Endothelial cell of umbilical vein (primary cell): ENCODE measurements at regions not wholly inside any gene's neighbourhood (a gene's known extent, or its start where the extent isn't known, plus 50 kb on each side); places are given as distances from the start of the nearest gene placed in this dataset.

Experiments used
- BruUV-seq: library from RNA; stranded (reverse); fragments of 400-500 nt; replicated peaks from 2 replicates; lab custom pipeline; 2021; lab: Mats Ljungman, UMichigan
- CTCF ChIA-PET: fragments of 300-600, 350-600 bp; sonication (Branson Sonifier 250); formaldehyde crosslinking; loops from one replicate; lab custom pipeline; 2021; ENCODE audit warnings: antibody characterized with exemption, inconsistent platforms; lab: Charles Lee
- POLR2A ChIA-PET: fragments of 300-600, 350-600 bp; sonication (Branson Sonifier 250); formaldehyde crosslinking; loops from one replicate; lab custom pipeline; 2021; ENCODE audit warnings: antibody characterized with exemption, inconsistent platforms; lab: Charles Lee
- DNase-seq: peaks from one replicate; pipeline ENCODE4 v3.0.0-alpha.2; 2011; ENCODE audit warnings: low read depth, low spot score
- FAIRE-seq: peaks from 2 replicates; lab custom pipeline; 2011; peaks lifted over from hg19 to GRCh38; lab: Jason Lieb, UNC
- H2AFZ ChIP-seq: 2 replicates; pipeline ENCODE4 v1.6.0; 2012; ENCODE audit warnings: low read depth, low read length, control low read depth, inconsistent platforms
- H3K27ac ChIP-seq: 2 replicates; pipeline ENCODE4 v1.5.1; 2011; ENCODE audit warnings: low read depth, mild to moderate bottlenecking, control low read depth, low read length, moderate library complexity; ENCODE audit not compliant: insufficient read depth
- H3K27me3 ChIP-seq, 2 experiments: 2 replicates each; pipeline versions ENCODE4 v1.6.0 to v1.6.1; 2011; ENCODE audit warnings: low read length in 2 of 2, mixed read lengths in 1 of 2; ENCODE audit not compliant: control insufficient read depth in 2 of 2, insufficient read depth in 2 of 2
- H3K36me3 ChIP-seq, 2 experiments: 2 replicates in 1 of 2; 3 replicates in 1 of 2; pipeline ENCODE4 v1.5.1; 2011; ENCODE audit warnings: low read length in 2 of 2, mild to moderate bottlenecking in 1 of 2, moderate library complexity in 1 of 2; ENCODE audit not compliant: control insufficient read depth in 2 of 2, insufficient read depth in 2 of 2; ENCODE audit errors: extremely low read depth in 1 of 2
- H3K4me1 ChIP-seq: 3 replicates; pipeline ENCODE4 v1.5.1; 2011; ENCODE audit warnings: mild to moderate bottlenecking, low read length; ENCODE audit not compliant: control insufficient read depth, insufficient read depth; ENCODE audit errors: extremely low read depth
- H3K4me2 ChIP-seq: 2 replicates; pipeline ENCODE4 v1.6.1; 2011; ENCODE audit warnings: low read length, control low read depth, mixed read lengths; ENCODE audit not compliant: insufficient read depth
- H3K4me3 ChIP-seq, 3 experiments: fragments of 200-600 bp in 1 of 3; sonication (generic), shearing (Covaris generic) in 1 of 3; replicated peaks in 1 of 3; 2 replicates each; pipeline ENCODE4 v1.5.1; 2011 to 2016; ENCODE audit warnings: control low read depth in 3 of 3, low read length in 3 of 3, mild to moderate bottlenecking in 2 of 3, inconsistent platforms in 1 of 3, low read depth in 1 of 3, moderate library complexity in 1 of 3; ENCODE audit not compliant: insufficient read depth in 1 of 3
- H3K79me2 ChIP-seq: 2 replicates; pipeline ENCODE4 v1.6.0; 2012; ENCODE audit warnings: low read length, inconsistent platforms; ENCODE audit not compliant: control insufficient read depth, insufficient read depth
- H3K9ac ChIP-seq: replicated peaks from 2 replicates; pipeline ENCODE3; 2011; ENCODE audit warnings: low read length, control low read depth; ENCODE audit not compliant: insufficient read depth; ENCODE audit errors: extremely low read depth
- H3K9me1 ChIP-seq: replicated peaks from 3 replicates; pipeline ENCODE4 v1.6.0; 2011; ENCODE audit warnings: mild to moderate bottlenecking, low read length; ENCODE audit not compliant: control insufficient read depth, insufficient read depth; ENCODE audit errors: extremely low read depth
- H3K9me3 ChIP-seq: replicated peaks from 2 replicates; pipeline ENCODE4 v1.5.1; 2012; ENCODE audit warnings: low read length, inconsistent platforms; ENCODE audit not compliant: control insufficient read depth, insufficient read depth
- H4K20me1 ChIP-seq: replicated peaks from 2 replicates; pipeline ENCODE3; 2011; ENCODE audit warnings: mild to moderate bottlenecking, low read length; ENCODE audit not compliant: control insufficient read depth, insufficient read depth; ENCODE audit errors: extremely low read depth
- EZH2 ChIP-seq: IDR thresholded peaks from 2 replicates; pipeline ENCODE4 v1.6.1; 2012; ENCODE audit warnings: borderline replicate concordance, low read depth, mild to moderate bottlenecking, moderate library complexity, low read length, inconsistent platforms; ENCODE audit not compliant: severe bottlenecking
- FOS ChIP-seq: IDR thresholded peaks from 2 replicates; pipeline ENCODE4 v1.6.1; 2011; ENCODE audit warnings: mild to moderate bottlenecking, low read length, moderate library complexity, borderline replicate concordance; ENCODE audit not compliant: insufficient read depth
- GATA2 ChIP-seq: IDR thresholded peaks from 2 replicates; pipeline ENCODE4 v1.7.0; 2011; ENCODE audit warnings: low read depth, mild to moderate bottlenecking, moderate library complexity, mixed read lengths, low read length; ENCODE audit not compliant: insufficient read length, insufficient read depth
- JUN ChIP-seq: IDR thresholded peaks from 2 replicates; pipeline ENCODE4 v1.6.1; 2011; ENCODE audit warnings: borderline replicate concordance, low read depth; ENCODE audit not compliant: insufficient read length, insufficient read depth
- MYC ChIP-seq: IDR thresholded peaks from one replicate; pipeline ENCODE4 v1.6.1; 2011; ENCODE audit warnings: mild to moderate bottlenecking, low read depth, low read length
- POLR2A ChIP-seq: IDR thresholded peaks from 2 replicates; pipeline ENCODE4 v1.6.1; 2012; ENCODE audit warnings: low read depth, mild to moderate bottlenecking, control low read depth, low read length
- POLR2AphosphoS5 ChIP-seq: IDR thresholded peaks from 2 replicates; pipeline ENCODE4 v1.6.1; 2012; ENCODE audit warnings: low read depth, mild to moderate bottlenecking, control low read depth, low read length, moderate library complexity; ENCODE audit not compliant: insufficient read depth
- dilution Hi-C: fragments of 300-500 bp; cut with MboI; formaldehyde crosslinking; loops from one replicate; pipeline ENCODE4 v1.15.0; 2019; ENCODE audit warnings: low sequenced_read_pairs; ENCODE audit not compliant: extremely low pct_ligation_motif_present
- intact Hi-C: fragments of 100-400 bp; cut with micrococcal nuclease; formaldehyde crosslinking; loops from one replicate; pipeline ENCODE4 v1.10.0; 2022
- TF ChIP-seq, protein P1 (sequence below): IDR thresholded peaks from 2 replicates; pipeline ENCODE4 v1.6.1; 2011; ENCODE audit not compliant: insufficient read depth, insufficient read length
- TF ChIP-seq, protein P2 (sequence below), 2 donors: IDR thresholded peaks; 1 replicate in 1 of 2; 2 replicates in 1 of 2; pipeline ENCODE4 v1.5.1; 2011; ENCODE audit warnings: low read length in 2 of 2, mild to moderate bottlenecking in 2 of 2, moderate library complexity in 2 of 2, control low read depth in 1 of 2, inconsistent platforms in 1 of 2, low read depth in 1 of 2; ENCODE audit not compliant: insufficient read depth in 1 of 2; ENCODE audit errors: extremely low read depth in 1 of 2

DNA sequence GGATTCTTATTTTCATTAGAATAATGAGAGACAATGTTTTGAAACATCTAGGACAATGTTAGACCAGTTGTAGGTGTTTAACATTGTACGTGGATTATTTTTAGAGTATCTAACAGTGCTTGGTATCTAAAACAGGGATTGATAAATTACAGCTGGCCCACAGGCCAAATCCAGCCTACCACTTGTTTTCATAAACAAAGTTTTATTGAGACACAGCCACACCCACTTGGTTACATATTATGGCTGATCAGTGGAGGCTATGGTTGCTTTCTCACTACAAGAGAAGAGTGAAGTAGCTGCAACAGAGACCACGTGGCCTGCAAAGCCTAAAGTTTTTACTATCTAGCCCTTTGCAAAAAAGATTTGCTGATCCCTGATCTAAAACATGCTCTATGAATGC is 223.1 kb upstream of the CTNNB1 start:
- Histone ChIP-seq H3K9me1 (no peaks in the 10 kb centered on the region), H4K20me1 (no peaks in the 10 kb centered on the region), H3K4me2 (peak overlapping the region; percentile 43), H3K27me3 (no peaks in the 10 kb centered on the region), H3K4me1 (peaks cover 51% of the 10 kb centered on the region), H3K4me3 (no peak overlapping the region), H3K9me3 (no peaks in the 10 kb centered on the region), H2AFZ (no peak overlapping the region), H3K27ac (peak overlapping the region; percentile 96), H3K36me3 (no peaks in the 10 kb centered on the region), H3K9ac (peak overlapping the region; percentile 64), H3K79me2 (no peaks in the 10 kb centered on the region)
- dilution Hi-C loops = no loop called here
- BruUV-seq = TSS peak; percentile 53
- TF ChIP-seq GATA2 (no peak), MYC (no peak), POLR2AphosphoS5 (no peak), EZH2 (no peak), JUN (no peak), FOS (no peak), POLR2A (no peak)
- TF ChIP-seq, protein P1, sequence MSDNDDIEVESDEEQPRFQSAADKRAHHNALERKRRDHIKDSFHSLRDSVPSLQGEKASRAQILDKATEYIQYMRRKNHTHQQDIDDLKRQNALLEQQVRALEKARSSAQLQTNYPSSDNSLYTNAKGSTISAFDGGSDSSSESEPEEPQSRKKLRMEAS = no peak
- TF ChIP-seq, protein P2, sequence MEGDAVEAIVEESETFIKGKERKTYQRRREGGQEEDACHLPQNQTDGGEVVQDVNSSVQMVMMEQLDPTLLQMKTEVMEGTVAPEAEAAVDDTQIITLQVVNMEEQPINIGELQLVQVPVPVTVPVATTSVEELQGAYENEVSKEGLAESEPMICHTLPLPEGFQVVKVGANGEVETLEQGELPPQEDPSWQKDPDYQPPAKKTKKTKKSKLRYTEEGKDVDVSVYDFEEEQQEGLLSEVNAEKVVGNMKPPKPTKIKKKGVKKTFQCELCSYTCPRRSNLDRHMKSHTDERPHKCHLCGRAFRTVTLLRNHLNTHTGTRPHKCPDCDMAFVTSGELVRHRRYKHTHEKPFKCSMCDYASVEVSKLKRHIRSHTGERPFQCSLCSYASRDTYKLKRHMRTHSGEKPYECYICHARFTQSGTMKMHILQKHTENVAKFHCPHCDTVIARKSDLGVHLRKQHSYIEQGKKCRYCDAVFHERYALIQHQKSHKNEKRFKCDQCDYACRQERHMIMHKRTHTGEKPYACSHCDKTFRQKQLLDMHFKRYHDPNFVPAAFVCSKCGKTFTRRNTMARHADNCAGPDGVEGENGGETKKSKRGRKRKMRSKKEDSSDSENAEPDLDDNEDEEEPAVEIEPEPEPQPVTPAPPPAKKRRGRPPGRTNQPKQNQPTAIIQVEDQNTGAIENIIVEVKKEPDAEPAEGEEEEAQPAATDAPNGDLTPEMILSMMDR (IDR thresholded peaks at IDR 0.05; ENCODE audit: extremely low read depth in 1 of 2, insufficient read depth in 1 of 2, low read depth in 1 of 2, low read length in 2 of 2) = no peak
- intact Hi-C loops = loop anchor here (10.0 kb wide), 4 partner anchors 651 to 1221 kb away; no protein-coding TSS in a partner anchor
- CTCF ChIA-PET = interaction anchor here (0.8 kb wide), 1 partner anchor 12 kb away, joined by 3 read pairs; no protein-coding TSS in a partner anchor
- DNase-seq (no peak), FAIRE-seq (no peak)
- POLR2A ChIA-PET = interaction anchor here (1.4 kb wide), 1 partner anchor 223 kb away, joined by 3 read pairs; the partner anchor contains the start of gene CTNNB1
